Upper lobe of right lung (tissue), 1 donor: ENCODE measurements at regions not wholly inside any gene's neighbourhood (a gene's known extent, or its start where the extent isn't known, plus 50 kb on each side); places are given as distances from the start of the nearest gene placed in this dataset.

ENCODE experiments used
- ATAC-seq: fragments of 200-7000 bp; cut with Tn5 transposase; one replicate; pipeline ENCODE4 v1.9.1; 2020; ENCODE audit warnings: mild to moderate bottlenecking, moderate library complexity
- DNase-seq: peaks from one replicate; pipeline ENCODE4 v3.0.0-alpha.2; 2020
- H3K27ac ChIP-seq: fragments of 200-600 bp; one replicate; pipeline ENCODE4 v1.8.0; 2022
- H3K27me3 ChIP-seq: fragments of 200-600 bp; one replicate; pipeline ENCODE4 v1.8.0; 2022; ENCODE audit warnings: mild to moderate bottlenecking
- H3K36me3 ChIP-seq: fragments of 200-600 bp; one replicate; pipeline ENCODE4 v1.8.0; 2022
- H3K4me1 ChIP-seq: fragments of 200-600 bp; one replicate; pipeline ENCODE4 v1.8.0; 2022
- H3K4me3 ChIP-seq: fragments of 200-600 bp; one replicate; pipeline ENCODE4 v1.8.0; 2022; ENCODE audit warnings: mild to moderate bottlenecking
- H3K9me3 ChIP-seq: fragments of 200-600 bp; one replicate; pipeline ENCODE4 v1.8.0; 2022
- CTCF ChIP-seq: fragments of 200-600 bp; IDR thresholded peaks from one replicate; pipeline ENCODE4 v1.8.0; 2022; ENCODE audit warnings: antibody characterized with exemption
- intact Hi-C: fragments of 100-400 bp; cut with DNase I; formaldehyde crosslinking; loops from one replicate; pipeline ENCODE4 v1.11.0; 2022
- donor health status: DM: no; HTN: yes; CAD: no; lungs with severe emphysema.

- Histone ChIP-seq H3K27me3 (no peaks in the 10 kb centered on the region), H3K9me3 (no peaks in the 10 kb centered on the region), H3K4me1 (no peaks in the 10 kb centered on the region), H3K4me3 (no peak overlapping the region), H3K36me3 (no peaks in the 10 kb centered on the region), H3K27ac (no peak overlapping the region)
- TF ChIP-seq CTCF, result no peak
- intact Hi-C loops, result no loop called here
- ATAC-seq (no peak), DNase-seq (no peak)
These were observed 675.8 kb downstream of the DOK5 start for GRCh38 chr20:55151171-55151570.

GRCh38 chr20:55143601-55144000, 668.2 kb downstream of the DOK5 start:
- H3K4me1 ChIP-seq, result no peaks in the 10 kb centered on the region
- H3K27me3 ChIP-seq, result no peaks in the 10 kb centered on the region
- ATAC-seq (no peak), DNase-seq (no peak)
- H3K36me3 ChIP-seq, result no peaks in the 10 kb centered on the region
- H3K27ac ChIP-seq, result no peak overlapping the region
- TF ChIP-seq CTCF, result no peak
- intact Hi-C loops, result no loop called here
- no peaks in the 10 kb centered on the region for H3K9me3 ChIP-seq
- H3K4me3 ChIP-seq, result no peak overlapping the region

GRCh38 chr20:55142932-55143331, 667.5 kb downstream of the DOK5 start:
- Histone ChIP-seq H3K27me3 (no peaks in the 10 kb centered on the region), H3K4me3 (no peak overlapping the region), H3K4me1 (no peaks in the 10 kb centered on the region), H3K36me3 (no peaks in the 10 kb centered on the region), H3K9me3 (no peaks in the 10 kb centered on the region), H3K27ac (no peak overlapping the region)
- DNase-seq, result no peak
- intact Hi-C loops, result no loop called here
- no peak for TF ChIP-seq CTCF
- ATAC-seq, result no peak

GRCh38 chr20:55140631-55141030, 665.2 kb downstream of the DOK5 start:
- no peak for TF ChIP-seq CTCF

GRCh38 chr20:55139173-55139765, 663.9 kb downstream of the DOK5 start:
- H3K27ac ChIP-seq, result no peak overlapping the region
- intact Hi-C loops, result no loop called here
- TF ChIP-seq CTCF, result no peak
- no peaks in the 10 kb centered on the region for H3K36me3 ChIP-seq
- no peak for DNase-seq
- no peaks in the 10 kb centered on the region for H3K9me3 ChIP-seq
- ATAC-seq, result no peak
- no peak overlapping the region for H3K4me3 ChIP-seq
- no peaks in the 10 kb centered on the region for H3K4me1 ChIP-seq
- no peaks in the 10 kb centered on the region for H3K27me3 ChIP-seq

More at GRCh38 chr20:55140631-55141030, 665.2 kb downstream of the DOK5 start:
- Histone ChIP-seq H3K27ac (no peak overlapping the region), H3K4me3 (no peak overlapping the region), H3K27me3 (no peaks in the 10 kb centered on the region), H3K9me3 (no peaks in the 10 kb centered on the region), H3K4me1 (no peaks in the 10 kb centered on the region), H3K36me3 (no peaks in the 10 kb centered on the region)
- intact Hi-C loops, result no loop called here
- no peak for DNase-seq
- ATAC-seq, result no peak

- ATAC-seq (no peak), DNase-seq (no peak)
- H3K4me1 ChIP-seq, result no peaks in the 10 kb centered on the region
- no peaks in the 10 kb centered on the region for H3K27me3 ChIP-seq
- intact Hi-C loops, result no loop called here
- no peaks in the 10 kb centered on the region for H3K36me3 ChIP-seq
- TF ChIP-seq CTCF, result no peak
- no peaks in the 10 kb centered on the region for H3K9me3 ChIP-seq
- no peak overlapping the region for H3K4me3 ChIP-seq
- H3K27ac ChIP-seq, result no peak overlapping the region
These were observed 660.5 kb downstream of the DOK5 start for GRCh38 chr20:55135923-55136322.
